Nephron progenitor cell (in vitro differentiated cells): ENCODE measurements at regions not wholly inside any gene's neighbourhood (a gene's known extent, or its start where the extent isn't known, plus 50 kb on each side); places are given as distances from the start of the nearest gene placed in this dataset.

Experiments used
- DNase-seq: peaks from one replicate; pipeline ENCODE4 v3.0.0; 2021
- H3K27ac Mint-ChIP-seq: 2 replicates; pipeline ENCODE4 v1.8.0; 2021; ENCODE audit warnings: mild to moderate bottlenecking, moderate library complexity, mixed read lengths
- H3K27me3 Mint-ChIP-seq: 2 replicates; pipeline ENCODE4 v1.8.0; 2021; ENCODE audit warnings: mild to moderate bottlenecking, low read depth, mixed read lengths; ENCODE audit not compliant: poor library complexity
- H3K36me3 Mint-ChIP-seq: 2 replicates; pipeline ENCODE4 v1.8.0; 2021; ENCODE audit warnings: low read depth, mixed read lengths
- H3K4me1 Mint-ChIP-seq: 2 replicates; pipeline ENCODE4 v1.8.0; 2021; ENCODE audit warnings: mixed read lengths
- H3K4me3 Mint-ChIP-seq: 2 replicates; pipeline ENCODE4 v1.8.0; 2021; ENCODE audit warnings: mild to moderate bottlenecking, moderate library complexity, mixed read lengths
- H3K9me3 Mint-ChIP-seq: 2 replicates; pipeline ENCODE4 v1.8.0; 2021; ENCODE audit warnings: mild to moderate bottlenecking, moderate library complexity, mixed read lengths
- CTCF ChIP-seq: fragments of 200-600 bp; sonication (generic); IDR thresholded peaks from 2 replicates; pipeline ENCODE4 v1.5.0; 2021; ENCODE audit warnings: antibody characterized with exemption

- H3K36me3 Mint-ChIP-seq, result peaks cover 5% of the 10 kb centered on the region
- no peaks in the 10 kb centered on the region for H3K4me1 Mint-ChIP-seq
- H3K27me3 Mint-ChIP-seq, result no peaks in the 10 kb centered on the region
- no peak overlapping the region for H3K4me3 Mint-ChIP-seq
- TF ChIP-seq CTCF, result no peak
- no peak overlapping the region for H3K27ac Mint-ChIP-seq
- peaks cover 34% of the 10 kb centered on the region for H3K9me3 Mint-ChIP-seq
- DNase-seq, result no peak
Measured at GRCh38 chr2:22579341-22579740, 805.6 kb upstream of the KLHL29 start.

GRCh38 chr2:22582107-22582506 is 802.9 kb upstream of the KLHL29 start:
- Mint-ChIP-seq H3K36me3 (peaks cover 5% of the 10 kb centered on the region), H3K27me3 (peaks cover 4% of the 10 kb centered on the region), H3K27ac (no peak overlapping the region), H3K4me1 (no peaks in the 10 kb centered on the region), H3K4me3 (no peak overlapping the region), H3K9me3 (peaks cover 34% of the 10 kb centered on the region)
- no peak for TF ChIP-seq CTCF
- DNase-seq, result no peak

GRCh38 chr2:22596306-22596705 is 788.7 kb upstream of the KLHL29 start:
- peaks cover 12% of the 10 kb centered on the region for H3K27me3 Mint-ChIP-seq
- TF ChIP-seq CTCF, result no peak
- peaks cover 17% of the 10 kb centered on the region for H3K9me3 Mint-ChIP-seq
- H3K4me3 Mint-ChIP-seq, result no peak overlapping the region
- H3K4me1 Mint-ChIP-seq, result no peaks in the 10 kb centered on the region
- no peak overlapping the region for H3K27ac Mint-ChIP-seq
- no peaks in the 10 kb centered on the region for H3K36me3 Mint-ChIP-seq
- no peak for DNase-seq

GRCh38 chr2:22600156-22600555 is 784.8 kb upstream of the KLHL29 start:
- no peak for DNase-seq
- H3K9me3 Mint-ChIP-seq, result no peaks in the 10 kb centered on the region
- H3K4me1 Mint-ChIP-seq, result peaks cover 11% of the 10 kb centered on the region
- no peak overlapping the region for H3K27ac Mint-ChIP-seq
- H3K4me3 Mint-ChIP-seq, result no peak overlapping the region
- H3K27me3 Mint-ChIP-seq, result peaks cover 8% of the 10 kb centered on the region
- no peak for TF ChIP-seq CTCF
- H3K36me3 Mint-ChIP-seq, result no peaks in the 10 kb centered on the region

- H3K4me1 Mint-ChIP-seq, result peaks cover 19% of the 10 kb centered on the region
- DNase-seq, result no peak
- no peak for TF ChIP-seq CTCF
- no peaks in the 10 kb centered on the region for H3K36me3 Mint-ChIP-seq
- no peak overlapping the region for H3K4me3 Mint-ChIP-seq
- H3K27me3 Mint-ChIP-seq, result peaks cover 8% of the 10 kb centered on the region
- H3K9me3 Mint-ChIP-seq, result no peaks in the 10 kb centered on the region
- H3K27ac Mint-ChIP-seq, result no peak overlapping the region
Measured at GRCh38 chr2:22600999-22601398, 784.0 kb upstream of the KLHL29 start.

- Mint-ChIP-seq H3K36me3 (no peaks in the 10 kb centered on the region), H3K9me3 (no peaks in the 10 kb centered on the region), H3K27ac (no peak overlapping the region), H3K4me3 (no peak overlapping the region), H3K4me1 (peaks cover 37% of the 10 kb centered on the region), H3K27me3 (peaks cover 5% of the 10 kb centered on the region)
- no peak for TF ChIP-seq CTCF
- no peak for DNase-seq
Measured at GRCh38 chr2:22604136-22604535, 780.8 kb upstream of the KLHL29 start.
